Ureter (tissue), 1 donor: ENCODE measurements at regions not wholly inside any gene's neighbourhood (a gene's known extent, or its start where the extent isn't known, plus 50 kb on each side); places are given as distances from the start of the nearest gene placed in this dataset.
"Not testable (repeated sequence)": the region's sequence is repeated elsewhere in the genome, so short reads cannot be mapped to it uniquely, and the experiment has no call there.

Source experiments
- DNase-seq: peaks from one replicate; pipeline ENCODE4 v3.0.0-alpha.2; 2020; ENCODE audit warnings: low spot score
- donor health status: DM: yes; HTN: yes; CAD: no.

DNA sequence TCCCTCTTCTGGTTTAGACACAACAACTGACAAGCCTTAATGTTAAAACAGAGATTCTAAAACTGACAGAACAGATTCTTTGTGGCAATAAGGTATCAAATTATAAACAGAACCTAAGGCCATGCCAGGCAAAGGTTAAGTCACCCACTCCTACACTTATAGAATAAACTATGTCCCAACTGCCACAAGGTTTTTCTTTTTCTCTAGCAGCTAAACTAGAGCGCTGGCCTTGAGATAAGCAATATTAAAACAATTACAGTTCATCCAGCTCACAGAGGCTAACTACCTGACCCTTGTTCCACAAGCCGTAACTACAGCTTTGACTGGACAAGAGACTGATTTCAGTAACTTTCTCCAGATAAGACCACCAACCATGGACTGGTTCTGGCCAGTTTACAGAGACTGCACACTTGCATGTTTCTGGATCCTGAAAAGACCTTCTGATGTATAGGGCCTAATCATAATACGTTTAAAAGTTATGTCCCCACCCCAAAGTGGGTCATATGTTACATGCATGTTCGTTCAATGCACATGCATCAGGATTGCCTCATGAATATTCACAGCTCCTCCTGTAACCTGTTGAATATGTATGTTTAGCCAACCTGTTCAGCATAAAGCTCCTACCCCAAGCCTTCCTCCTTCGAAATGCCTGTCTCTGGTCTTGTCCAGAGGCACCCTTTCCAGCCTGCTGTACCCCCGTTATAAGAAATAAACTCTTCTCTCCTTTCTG, 61.9 kb upstream of the VASH1 start:
- peak; percentile 9 for DNase-seq

DNA sequence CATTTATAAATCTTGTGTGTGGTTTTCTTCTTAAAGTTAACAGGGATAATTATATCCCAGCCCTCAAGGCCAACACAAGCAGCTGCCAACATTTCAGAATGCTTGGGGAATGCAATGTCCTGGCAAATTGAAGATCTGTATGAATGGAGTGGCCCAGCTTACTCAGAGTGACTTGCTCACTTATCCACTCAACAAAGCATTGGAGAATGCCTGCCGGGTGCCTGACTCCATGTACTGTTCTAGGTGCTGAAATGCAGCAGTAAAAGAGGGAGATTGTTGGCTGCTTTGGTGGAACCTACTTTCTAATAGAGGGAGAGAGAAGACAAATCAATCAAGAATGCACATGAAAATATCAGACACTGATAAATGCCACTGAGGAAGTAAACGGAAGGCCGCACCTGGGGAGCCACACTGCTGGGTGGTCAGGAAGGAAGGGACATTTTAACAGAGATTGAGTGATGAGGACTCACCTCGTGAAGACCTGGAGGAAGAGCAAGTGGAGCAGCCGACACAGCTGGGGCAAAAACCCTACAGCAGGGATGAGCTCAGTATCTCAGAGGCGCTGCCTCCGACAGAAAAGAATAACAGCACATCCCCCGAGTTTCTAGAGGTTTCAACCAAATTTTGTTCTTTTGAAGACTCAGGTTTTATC, 61.2 kb upstream of the VASH1 start:
- DNase-seq, result no peak

DNA sequence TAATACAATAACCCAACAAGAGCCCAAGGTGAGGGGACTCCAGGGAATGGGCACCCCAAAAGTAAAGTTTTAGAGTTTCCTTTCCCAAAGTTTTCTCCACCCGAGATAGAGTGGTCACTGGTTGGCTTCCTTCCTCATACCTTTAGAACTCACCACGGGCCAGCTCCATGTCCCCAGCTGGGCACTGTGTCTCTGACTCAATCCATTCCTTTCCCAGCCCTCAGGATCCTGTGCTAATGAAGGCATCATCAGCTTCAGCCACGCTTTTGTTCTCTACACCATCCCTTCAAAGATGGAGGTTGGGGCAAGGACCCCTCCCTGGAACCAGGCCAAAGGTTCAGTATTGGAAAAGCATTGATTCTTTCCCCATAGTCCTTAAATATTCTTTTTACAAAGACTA, 59.8 kb upstream of the VASH1 start:
- no peak for DNase-seq

DNA sequence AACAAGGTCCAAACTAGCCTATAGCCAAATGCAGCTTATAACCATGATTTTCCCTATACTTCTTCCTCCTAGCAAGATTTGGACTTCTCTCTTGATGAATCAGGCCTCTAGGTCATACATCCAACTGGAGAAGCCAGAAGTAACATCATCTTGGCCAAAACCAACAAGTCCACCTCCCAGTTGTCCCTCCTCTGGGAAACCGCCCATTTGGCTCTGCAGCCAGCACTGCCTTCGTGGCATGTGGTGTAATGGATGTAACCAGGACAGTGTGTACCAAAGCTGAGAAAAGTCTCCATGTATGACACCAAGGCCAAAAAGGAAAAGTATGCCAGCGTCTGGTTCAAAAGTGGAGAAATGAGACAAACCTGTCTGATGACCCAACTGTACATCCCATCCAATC, 59.3 kb upstream of the VASH1 start:
- no peak for DNase-seq

DNA sequence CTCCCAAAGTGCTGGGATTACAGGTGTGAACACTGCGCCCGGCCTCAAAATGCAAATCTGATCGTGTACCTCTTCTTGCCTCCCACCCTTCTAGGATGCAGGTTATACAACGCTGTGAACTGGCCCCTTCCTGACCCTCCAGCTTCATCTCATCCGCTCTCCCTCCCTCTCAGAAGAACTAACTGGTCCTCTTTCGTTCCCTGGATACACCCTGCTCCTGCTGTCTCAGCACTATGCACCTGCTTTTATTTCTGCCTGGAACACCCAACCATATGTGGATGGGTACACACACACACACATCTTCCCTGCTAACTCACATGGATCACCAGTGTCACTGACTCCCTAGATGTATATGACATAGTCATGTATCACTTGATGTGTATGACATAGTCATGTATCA, 56.1 kb upstream of the VASH1 start:
- DNase-seq, result no peak

DNA sequence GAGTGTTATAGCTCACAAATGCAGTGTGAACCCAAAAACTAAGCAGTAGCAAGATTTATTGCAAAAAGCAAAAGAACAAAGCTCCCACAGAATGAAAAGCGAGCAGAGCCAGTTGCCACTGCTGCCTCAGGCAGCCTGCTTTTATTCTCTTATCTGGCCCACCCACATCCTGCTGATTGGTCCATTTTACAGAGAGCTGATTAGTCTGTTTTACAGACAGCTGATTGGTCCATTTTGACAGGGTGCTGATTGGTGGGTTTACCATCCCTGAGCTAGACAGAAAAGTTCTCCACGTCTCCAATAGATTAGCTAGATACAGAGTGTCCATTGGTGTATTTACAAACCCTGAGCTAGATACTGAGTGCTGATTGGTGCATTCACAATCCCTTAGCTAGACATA, 55.1 kb upstream of the VASH1 start:
- not testable (repeated sequence) for DNase-seq

DNA sequence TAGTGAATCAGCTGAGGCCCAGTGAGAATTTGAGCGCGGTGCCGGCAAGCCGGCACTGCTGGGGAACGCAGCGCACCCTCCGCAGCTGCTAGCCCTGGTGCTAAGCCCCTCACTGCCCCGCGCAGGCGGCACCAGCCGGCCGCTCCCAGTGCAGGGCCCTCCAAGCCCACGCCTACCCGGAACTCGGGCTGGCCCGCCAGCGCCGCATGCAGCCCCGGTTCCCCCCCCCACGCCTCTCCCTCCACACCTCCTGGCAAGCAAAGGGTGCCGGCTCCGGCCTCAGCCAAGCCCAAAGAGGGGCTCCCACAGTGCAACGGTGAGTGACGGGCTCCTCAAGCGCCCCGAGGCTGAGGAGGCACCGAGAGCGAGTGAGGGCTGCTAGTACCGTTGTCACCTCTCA, 54.5 kb upstream of the VASH1 start:
- DNase-seq, result no peak

DNA sequence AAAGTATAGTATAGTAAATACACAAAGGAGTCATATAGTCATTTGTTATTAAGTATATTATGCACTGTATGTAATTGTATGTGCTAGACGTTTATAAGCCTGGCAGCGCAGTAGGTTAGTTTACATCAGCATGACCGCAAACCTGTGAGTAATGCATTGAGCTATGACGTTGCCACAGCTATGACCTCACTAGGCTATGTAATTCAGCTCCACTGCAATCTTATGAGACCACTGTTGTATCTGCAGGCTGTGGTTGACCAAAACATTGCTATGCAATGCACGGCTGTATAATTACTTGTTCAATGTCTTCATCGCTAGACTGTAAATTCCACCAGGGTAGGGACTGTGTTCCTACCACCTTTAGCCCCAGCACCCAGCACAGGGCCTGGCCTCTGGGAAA, 53.2 kb upstream of the VASH1 start:
- DNase-seq, result no peak

DNA sequence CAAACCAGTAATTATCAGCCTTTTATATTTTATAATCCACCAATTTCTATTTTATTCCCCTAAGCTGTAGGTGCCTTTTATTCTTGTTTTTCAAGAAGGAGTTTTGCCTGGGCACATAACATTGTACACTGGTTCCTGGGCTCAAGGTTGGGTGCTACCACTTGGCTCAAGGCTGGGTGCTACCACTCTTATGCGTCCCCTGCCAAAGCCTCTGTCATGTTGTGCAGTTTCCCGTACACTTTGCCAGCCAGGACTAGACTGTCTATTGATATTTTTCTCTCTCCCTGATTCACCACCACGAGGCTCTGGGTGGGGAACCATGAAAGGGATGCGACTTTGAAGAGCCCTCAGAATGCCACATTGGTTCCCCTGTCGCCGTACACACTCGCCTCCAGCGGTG, 52.5 kb upstream of the VASH1 start:
- no peak for DNase-seq

DNA sequence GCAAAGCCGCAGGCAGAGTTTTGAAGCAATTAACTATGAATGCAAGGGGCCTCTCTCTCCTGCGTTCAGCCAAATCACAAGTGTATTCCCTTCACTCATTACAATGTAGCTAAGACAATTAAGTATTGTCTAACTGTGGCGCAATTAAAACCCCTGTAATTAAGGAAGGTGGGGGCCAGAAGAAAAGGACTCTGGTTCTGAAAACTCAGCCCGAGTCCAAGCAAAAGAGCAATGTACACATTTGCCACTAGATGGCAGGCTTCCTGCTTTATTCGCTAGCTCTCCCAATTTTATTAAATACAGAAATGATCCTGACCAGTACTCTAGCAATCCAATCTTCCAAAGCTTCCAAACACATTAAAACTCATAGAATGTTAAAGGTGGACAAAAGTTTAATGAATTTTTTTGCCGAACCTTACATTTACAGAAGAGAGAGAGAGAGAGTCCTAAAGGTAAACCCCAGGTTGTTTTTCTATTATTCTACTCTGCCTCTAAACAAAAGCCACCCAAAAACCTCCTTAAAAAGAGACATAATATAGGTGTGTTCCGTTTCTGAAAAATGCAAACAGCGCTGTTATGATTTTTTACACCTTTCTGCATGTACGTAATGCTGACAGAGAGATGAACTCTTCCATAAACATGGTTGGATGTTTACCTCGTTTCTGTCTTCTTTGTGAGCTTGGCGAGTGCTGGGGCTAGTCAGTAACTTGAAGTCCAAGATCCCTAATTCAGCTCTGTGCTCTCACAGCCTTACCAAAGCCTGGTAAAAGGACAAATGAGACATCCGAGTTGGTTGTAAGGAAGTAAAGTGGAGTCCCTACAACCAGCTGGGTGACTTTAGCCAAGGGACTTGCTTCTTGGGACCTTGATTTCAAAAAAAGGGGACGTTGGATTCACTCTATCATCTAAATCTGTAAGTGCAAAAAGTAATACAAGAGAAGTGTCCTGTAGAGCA, 50.9 kb upstream of the VASH1 start:
- DNase-seq, result peak; percentile 40
